ENCODE measurements at regions not wholly inside any gene's neighbourhood (a gene's known extent, or its start where the extent isn't known, plus 50 kb on each side); places are given as distances from the start of the nearest gene placed in this dataset.

DNA sequence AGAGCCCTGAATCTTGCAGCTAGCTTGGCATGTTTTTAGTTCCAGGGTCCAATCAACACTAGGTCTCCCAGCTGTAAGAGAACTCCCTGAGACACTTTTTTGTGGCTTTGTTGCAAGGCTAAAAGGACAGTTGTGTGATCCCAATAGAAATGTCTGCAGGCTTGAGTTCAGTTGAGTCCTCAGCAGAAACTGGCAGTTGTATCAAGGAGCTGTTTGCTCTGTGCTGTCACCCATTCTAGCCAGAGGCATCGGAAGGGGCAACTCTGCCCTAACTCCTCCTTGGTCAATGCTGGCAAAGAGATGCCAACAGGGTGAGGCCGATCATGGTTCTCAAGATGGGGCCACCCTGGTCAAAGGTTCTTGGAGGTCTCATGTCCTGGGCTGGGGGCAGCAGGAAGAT lies 224.1 kb downstream of the BUB3 start:
- H3K4me1 ChIP-seq = peaks cover 0 to 5% (median 3%) of the 10 kb centered on the region in 4 donors
- H3K27ac ChIP-seq = no peak overlapping the region
- no peak overlapping the region for H3K4me3 ChIP-seq
- DNase-seq = no peak
- H3K27me3 ChIP-seq = peaks cover 0 to 23% (median 0%) of the 10 kb centered on the region in 3 donors
- no peak for TF ChIP-seq POLR2A (IDR thresholded peaks at IDR 0.05)
- no peak for TF ChIP-seq EP300 (IDR thresholded peaks at IDR 0.05)
- TF ChIP-seq, protein P1, sequence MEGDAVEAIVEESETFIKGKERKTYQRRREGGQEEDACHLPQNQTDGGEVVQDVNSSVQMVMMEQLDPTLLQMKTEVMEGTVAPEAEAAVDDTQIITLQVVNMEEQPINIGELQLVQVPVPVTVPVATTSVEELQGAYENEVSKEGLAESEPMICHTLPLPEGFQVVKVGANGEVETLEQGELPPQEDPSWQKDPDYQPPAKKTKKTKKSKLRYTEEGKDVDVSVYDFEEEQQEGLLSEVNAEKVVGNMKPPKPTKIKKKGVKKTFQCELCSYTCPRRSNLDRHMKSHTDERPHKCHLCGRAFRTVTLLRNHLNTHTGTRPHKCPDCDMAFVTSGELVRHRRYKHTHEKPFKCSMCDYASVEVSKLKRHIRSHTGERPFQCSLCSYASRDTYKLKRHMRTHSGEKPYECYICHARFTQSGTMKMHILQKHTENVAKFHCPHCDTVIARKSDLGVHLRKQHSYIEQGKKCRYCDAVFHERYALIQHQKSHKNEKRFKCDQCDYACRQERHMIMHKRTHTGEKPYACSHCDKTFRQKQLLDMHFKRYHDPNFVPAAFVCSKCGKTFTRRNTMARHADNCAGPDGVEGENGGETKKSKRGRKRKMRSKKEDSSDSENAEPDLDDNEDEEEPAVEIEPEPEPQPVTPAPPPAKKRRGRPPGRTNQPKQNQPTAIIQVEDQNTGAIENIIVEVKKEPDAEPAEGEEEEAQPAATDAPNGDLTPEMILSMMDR (IDR thresholded peaks at IDR 0.05) = no peak
- TF ChIP-seq POLR2AphosphoS5 (IDR thresholded peaks at IDR 0.05) = no peak
- H3K36me3 ChIP-seq = no peaks in the 10 kb centered on the region
- 74 to 100% (median 90%) methylated on average over 2 of the region's 2 CpGs for WGBS, 5 donors
- intact Hi-C loops (cut with DNase I; ENCODE audit: low total_unique reads) = no loop called here
- no peaks in the 10 kb centered on the region for H3K9me3 ChIP-seq

DNA sequence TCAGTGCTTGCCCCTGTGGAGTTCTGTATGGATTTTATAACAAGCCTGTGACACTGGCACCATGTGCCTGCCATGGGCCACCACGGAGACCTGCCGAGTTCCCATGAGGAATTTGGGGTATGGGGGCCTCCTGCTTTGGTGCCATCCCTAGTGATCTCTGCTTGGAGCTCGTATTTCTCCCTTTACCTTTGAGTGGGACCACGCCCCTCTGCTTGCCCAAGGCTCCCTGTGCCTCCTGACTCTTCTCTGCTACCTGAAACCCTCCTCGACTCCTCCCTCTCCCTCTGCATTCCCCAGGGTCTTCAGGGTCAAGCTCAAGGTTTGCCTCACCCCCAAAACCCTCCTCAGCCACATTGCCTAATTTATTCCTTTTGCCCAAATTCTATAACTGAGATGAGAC lies 225.0 kb downstream of the BUB3 start:
- no peak for DNase-seq
- intact Hi-C loops (cut with DNase I; ENCODE audit: low total_unique reads) = no loop called here
- H3K27me3 ChIP-seq = peaks cover 0 to 23% (median 0%) of the 10 kb centered on the region in 3 donors
- H3K4me3 ChIP-seq = no peak overlapping the region
- WGBS, 5 donors = 38 to 56% (median 49%) methylated on average over 5 of the region's 5 CpGs
- H3K27ac ChIP-seq = no peak overlapping the region
- H3K36me3 ChIP-seq = no peaks in the 10 kb centered on the region
- no peak for TF ChIP-seq POLR2AphosphoS5 (IDR thresholded peaks at IDR 0.05)
- no peak for TF ChIP-seq POLR2A (IDR thresholded peaks at IDR 0.05)
- no peak for TF ChIP-seq EP300 (IDR thresholded peaks at IDR 0.05)
- TF ChIP-seq, protein P1 (IDR thresholded peaks at IDR 0.05) = no peak
- H3K4me1 ChIP-seq = peaks cover 0 to 5% (median 3%) of the 10 kb centered on the region in 4 donors
- H3K9me3 ChIP-seq = no peaks in the 10 kb centered on the region

DNA sequence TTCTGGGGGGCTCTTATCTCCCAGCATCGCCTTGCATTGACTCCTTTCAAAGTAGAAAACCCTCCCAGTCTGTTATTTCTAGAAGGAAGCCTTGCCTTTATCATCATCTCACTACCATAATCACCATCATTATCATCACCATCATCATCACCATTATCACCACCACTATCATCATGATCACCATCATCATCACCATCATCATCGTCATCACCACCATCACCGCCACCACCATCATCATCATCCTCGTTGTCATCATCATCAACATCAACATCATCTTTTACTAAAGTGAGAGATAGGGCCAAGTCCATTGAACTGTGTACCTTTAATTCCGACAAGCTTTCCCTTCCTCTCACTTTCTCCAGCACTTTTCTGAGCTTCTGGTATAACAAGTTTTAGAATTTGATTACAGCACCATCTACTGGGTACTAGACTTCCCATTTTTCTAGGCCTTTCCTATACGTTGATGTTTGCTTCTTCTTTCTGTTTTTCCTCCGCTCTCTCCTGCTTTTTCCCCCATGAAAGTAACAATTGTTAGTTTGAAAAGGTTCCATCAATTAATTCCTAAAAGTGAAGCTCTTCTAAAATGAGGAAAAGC lies 226.4 kb downstream of the BUB3 start:
- Histone ChIP-seq H3K27me3 (peaks cover 0 to 23% (median 0%) of the 10 kb centered on the region in 3 donors), H3K27ac (no peak overlapping the region), H3K4me3 (no peak overlapping the region), H3K4me1 (peaks cover 0 to 5% (median 3%) of the 10 kb centered on the region in 4 donors), H3K9me3 (peaks cover 0 to 11% (median 7%) of the 10 kb centered on the region in 4 donors), H3K36me3 (no peaks in the 10 kb centered on the region)
- intact Hi-C loops (cut with DNase I; ENCODE audit: low total_unique reads) = no loop called here
- WGBS, 5 donors = 62 to 72% (median 65%) methylated on average over 7 of the region's 7 CpGs
- TF ChIP-seq EP300 (IDR thresholded peaks at IDR 0.05) (no peak), POLR2A (IDR thresholded peaks at IDR 0.05) (no peak), POLR2AphosphoS5 (IDR thresholded peaks at IDR 0.05) (no peak)
- TF ChIP-seq, protein P1 (IDR thresholded peaks at IDR 0.05) = peak in 2 of 7 experiments; percentile 11
- DNase-seq = peak in 1 of 2 donors; percentile 46

DNA sequence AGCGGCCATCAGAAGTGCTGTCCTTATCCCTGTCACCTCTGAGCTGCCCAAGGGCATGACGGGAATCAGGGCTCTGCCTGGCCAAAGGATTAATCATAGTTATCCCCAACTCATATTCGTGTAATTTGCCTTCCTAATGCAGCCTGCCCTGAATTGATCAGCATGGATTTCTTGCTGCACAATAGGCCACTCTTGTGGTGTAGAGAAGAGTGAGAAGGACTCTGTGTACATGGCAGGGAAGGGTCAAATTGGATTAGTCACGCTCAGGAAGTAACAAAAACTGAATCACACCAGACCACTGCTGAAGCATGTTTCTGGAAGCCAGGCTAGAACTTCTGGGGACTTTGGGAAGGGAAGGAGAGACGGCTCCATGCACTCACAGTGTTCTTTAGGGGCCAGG lies 227.0 kb downstream of the BUB3 start:
- H3K27me3 ChIP-seq = peaks cover 0 to 22% (median 0%) of the 10 kb centered on the region in 3 donors
- 63 to 75% (median 71%) methylated on average over 5 of the region's 5 CpGs for WGBS, 5 donors
- TF ChIP-seq POLR2AphosphoS5 (IDR thresholded peaks at IDR 0.05) (no peak), EP300 (IDR thresholded peaks at IDR 0.05) (no peak), POLR2A (IDR thresholded peaks at IDR 0.05) (no peak)
- TF ChIP-seq, protein P1 (IDR thresholded peaks at IDR 0.05) = no peak
- H3K4me3 ChIP-seq = no peak overlapping the region
- peaks cover 0 to 5% (median 3%) of the 10 kb centered on the region in 4 donors for H3K4me1 ChIP-seq
- H3K9me3 ChIP-seq = peaks cover 0 to 12% (median 10%) of the 10 kb centered on the region in 4 donors
- intact Hi-C loops (cut with DNase I; ENCODE audit: low total_unique reads) = no loop called here
- H3K27ac ChIP-seq = no peak overlapping the region
- no peaks in the 10 kb centered on the region for H3K36me3 ChIP-seq
- DNase-seq = no peak

Measured in stomach (tissue), 8 donors.